HL-60 (cell line): ENCODE measurements at regions not wholly inside any gene's neighbourhood (a gene's known extent, or its start where the extent isn't known, plus 50 kb on each side); places are given as distances from the start of the nearest gene placed in this dataset.

Experiments
- DNase-seq, 2 experiments: peaks; one replicate each; pipeline ENCODE4 v3.0.0-alpha.2; 2010 to 2020; ENCODE audit warnings: low read depth in 1 of 2, low spot score in 1 of 2
- H3K27ac ChIP-seq: fragments of 250-450 bp; sonication (Bioruptor Pico); replicated peaks from 2 replicates; pipeline ENCODE4 v1.5.1; 2020; ENCODE audit warnings: mild to moderate bottlenecking, moderate library complexity
- H3K27me3 ChIP-seq: fragments of 250-450 bp; sonication (Bioruptor Pico); 2 replicates; pipeline ENCODE4 v1.5.1; 2021; ENCODE audit warnings: mild to moderate bottlenecking, moderate library complexity; ENCODE audit not compliant: insufficient read depth, poor library complexity, severe bottlenecking
- H3K4me3 ChIP-seq: replicated peaks from 2 replicates; pipeline ENCODE4 v1.5.1; 2011; ENCODE audit warnings: mild to moderate bottlenecking, control low read depth, low read length; ENCODE audit not compliant: insufficient read depth
- CTCF ChIP-seq: IDR thresholded peaks from one replicate; pipeline ENCODE4 v1.5.1; 2011; ENCODE audit warnings: low read length, control low read depth, inconsistent platforms; ENCODE audit not compliant: insufficient read depth
- GABPA ChIP-seq: IDR thresholded peaks from 2 replicates; pipeline ENCODE4 v1.6.1; 2012; ENCODE audit warnings: low read depth
- POLR2AphosphoS5 ChIP-seq: IDR thresholded peaks from 2 replicates; pipeline ENCODE4 v1.6.1; 2012; ENCODE audit warnings: low read depth
- REST ChIP-seq: IDR thresholded peaks from 2 replicates; pipeline ENCODE4 v1.6.1; 2012; ENCODE audit warnings: low read depth; ENCODE audit not compliant: insufficient replicate concordance
- SPI1 ChIP-seq: IDR thresholded peaks from 2 replicates; pipeline ENCODE4 v1.6.1; 2012; ENCODE audit warnings: low read depth, mild to moderate bottlenecking, borderline replicate concordance

GRCh38 chr15:61503383-61503969 is 274.4 kb upstream of the RORA start:
- Histone ChIP-seq H3K4me3 (no peak overlapping the region), H3K27me3 (no peaks in the 10 kb centered on the region), H3K27ac (no peak overlapping the region)
- TF ChIP-seq REST (no peak), CTCF (no peak)
- no peak for DNase-seq

GRCh38 chr15:61501815-61502389 is 272.8 kb upstream of the RORA start:
- DNase-seq, result no peak
- H3K27me3 ChIP-seq, result no peaks in the 10 kb centered on the region
- no peak for TF ChIP-seq CTCF
- no peak for TF ChIP-seq GABPA
- TF ChIP-seq SPI1, result no peak
- no peak for TF ChIP-seq REST
- TF ChIP-seq POLR2AphosphoS5, result no peak
- no peak overlapping the region for H3K4me3 ChIP-seq
- no peak overlapping the region for H3K27ac ChIP-seq

- TF ChIP-seq REST (no peak), POLR2AphosphoS5 (no peak)
- no peak for DNase-seq
- no peak overlapping the region for H3K27ac ChIP-seq
- no peaks in the 10 kb centered on the region for H3K27me3 ChIP-seq
- no peak overlapping the region for H3K4me3 ChIP-seq
Measured at GRCh38 chr15:61500951-61501620, 272.0 kb upstream of the RORA start.
